ENCODE measurements at regions not wholly inside any gene's neighbourhood (a gene's known extent, or its start where the extent isn't known, plus 50 kb on each side); places are given as distances from the start of the nearest gene placed in this dataset.

GRCh38 chr2:209321076-209321475 lies 102.8 kb upstream of the MAP2 start:
- no peaks in the 10 kb centered on the region for H3K4me1 ChIP-seq (ENCODE audit: control insufficient read depth in 2 of 2, insufficient read depth in 2 of 2, low read length in 2 of 2)
- WGBS (ENCODE audit: insufficient coverage) = no CpG with 5 or more reads among the region's 3 CpGs
- no peaks in the 10 kb centered on the region for H3K9me3 Mint-ChIP-seq (ENCODE audit: insufficient read depth)
- intact Hi-C loops (cut with micrococcal nuclease) = no loop called here
- TF ChIP-seq, protein P1, sequence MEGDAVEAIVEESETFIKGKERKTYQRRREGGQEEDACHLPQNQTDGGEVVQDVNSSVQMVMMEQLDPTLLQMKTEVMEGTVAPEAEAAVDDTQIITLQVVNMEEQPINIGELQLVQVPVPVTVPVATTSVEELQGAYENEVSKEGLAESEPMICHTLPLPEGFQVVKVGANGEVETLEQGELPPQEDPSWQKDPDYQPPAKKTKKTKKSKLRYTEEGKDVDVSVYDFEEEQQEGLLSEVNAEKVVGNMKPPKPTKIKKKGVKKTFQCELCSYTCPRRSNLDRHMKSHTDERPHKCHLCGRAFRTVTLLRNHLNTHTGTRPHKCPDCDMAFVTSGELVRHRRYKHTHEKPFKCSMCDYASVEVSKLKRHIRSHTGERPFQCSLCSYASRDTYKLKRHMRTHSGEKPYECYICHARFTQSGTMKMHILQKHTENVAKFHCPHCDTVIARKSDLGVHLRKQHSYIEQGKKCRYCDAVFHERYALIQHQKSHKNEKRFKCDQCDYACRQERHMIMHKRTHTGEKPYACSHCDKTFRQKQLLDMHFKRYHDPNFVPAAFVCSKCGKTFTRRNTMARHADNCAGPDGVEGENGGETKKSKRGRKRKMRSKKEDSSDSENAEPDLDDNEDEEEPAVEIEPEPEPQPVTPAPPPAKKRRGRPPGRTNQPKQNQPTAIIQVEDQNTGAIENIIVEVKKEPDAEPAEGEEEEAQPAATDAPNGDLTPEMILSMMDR (IDR thresholded peaks at IDR 0.05) = no peak
- TF ChIP-seq EZH2 (IDR thresholded peaks at IDR 0.05; ENCODE audit: borderline replicate concordance, insufficient read depth, low read depth, low read length, poor library complexity, severe bottlenecking) = no peak
- no peaks in the 10 kb centered on the region for H4K20me1 ChIP-seq (ENCODE audit: control insufficient read depth, insufficient read depth, low read length, poor library complexity, severe bottlenecking)
- no peaks in the 10 kb centered on the region for H3K79me2 ChIP-seq (ENCODE audit: control insufficient read depth, insufficient read depth, low read length)
- H3K9ac ChIP-seq (ENCODE audit: low read length) = no peak overlapping the region
- no peak overlapping the region for H3K4me3 ChIP-seq (ENCODE audit: control extremely low read depth in 1 of 5, extremely low read depth in 1 of 5, insufficient read depth in 1 of 5, low read depth in 2 of 5, low read length in 4 of 5)
- no peak overlapping the region for H2AFZ ChIP-seq (ENCODE audit: insufficient read depth, low read depth, low read length, poor library complexity, severe bottlenecking)
- no peak overlapping the region for H3K27ac ChIP-seq (ENCODE audit: low read length in 2 of 2)
- H3K36me3 ChIP-seq (replicated peaks in 1 of 2; ENCODE audit: control extremely low read depth in 1 of 2, control insufficient read depth in 1 of 2, extremely low read depth in 1 of 2, insufficient read depth in 2 of 2, low read length in 1 of 2) = no peaks in the 10 kb centered on the region
- CTCF ChIA-PET = interaction anchor here (6.6 kb wide), 1 partner anchor 14 kb away, joined by 36 read pairs; no protein-coding TSS in a partner anchor
- ATAC-seq (ENCODE audit: low read depth) (no peak), DNase-seq (no peak)
- no peaks in the 10 kb centered on the region for H3K9me3 ChIP-seq (ENCODE audit: control extremely low read depth in 1 of 3, control insufficient read depth in 2 of 3, insufficient read depth in 1 of 3, low read length in 2 of 3)
- no peaks in the 10 kb centered on the region for H3K27me3 ChIP-seq (replicated peaks in 1 of 4; ENCODE audit: control extremely low read depth in 1 of 4, control insufficient read depth in 3 of 4, insufficient read depth in 4 of 4, low read length in 3 of 4)
- H3K27me3 Mint-ChIP-seq = peaks cover 8% of the 10 kb centered on the region
- no peaks in the 10 kb centered on the region for H3K4me1 Mint-ChIP-seq
- no peak overlapping the region for H3K4me2 ChIP-seq (replicated peaks; ENCODE audit: low read depth, low read length, poor library complexity, severe bottlenecking)
- POLR2A ChIA-PET = no interaction called here
- H3K27ac Mint-ChIP-seq = no peak overlapping the region
- no peak overlapping the region for H3K4me3 Mint-ChIP-seq

DNA sequence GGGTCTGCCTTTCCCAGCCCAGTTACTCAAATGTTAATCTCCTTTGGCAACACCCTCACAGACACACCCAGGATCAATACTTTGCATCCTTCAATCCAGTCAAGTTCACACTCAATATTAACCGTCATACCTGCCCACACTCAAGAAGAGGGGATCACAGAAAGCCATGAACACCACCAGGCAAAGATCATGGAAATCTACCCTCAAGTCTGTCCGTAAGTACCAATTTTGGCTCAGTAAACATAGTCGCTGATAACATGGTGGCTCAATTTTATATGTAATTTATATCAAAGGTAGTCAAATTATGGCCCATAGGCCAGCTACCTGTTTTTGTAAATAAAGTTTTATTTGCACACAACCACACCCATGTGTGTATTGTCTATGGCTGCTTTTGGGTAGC lies 102.3 kb upstream of the MAP2 start:
- Histone ChIP-seq H4K20me1 (ENCODE audit: control insufficient read depth, insufficient read depth, low read length, poor library complexity, severe bottlenecking) (no peaks in the 10 kb centered on the region), H3K9me3 (ENCODE audit: control extremely low read depth in 1 of 3, control insufficient read depth in 2 of 3, insufficient read depth in 1 of 3, low read length in 2 of 3) (no peaks in the 10 kb centered on the region), H3K79me2 (ENCODE audit: control insufficient read depth, insufficient read depth, low read length) (no peaks in the 10 kb centered on the region), H3K4me3 (ENCODE audit: control extremely low read depth in 1 of 5, extremely low read depth in 1 of 5, insufficient read depth in 1 of 5, low read depth in 2 of 5, low read length in 4 of 5) (no peak overlapping the region), H3K27me3 (replicated peaks in 1 of 4; ENCODE audit: control extremely low read depth in 1 of 4, control insufficient read depth in 3 of 4, insufficient read depth in 4 of 4, low read length in 3 of 4) (no peaks in the 10 kb centered on the region), H3K36me3 (replicated peaks in 1 of 2; ENCODE audit: control extremely low read depth in 1 of 2, control insufficient read depth in 1 of 2, extremely low read depth in 1 of 2, insufficient read depth in 2 of 2, low read length in 1 of 2) (no peaks in the 10 kb centered on the region), H2AFZ (ENCODE audit: insufficient read depth, low read depth, low read length, poor library complexity, severe bottlenecking) (no peak overlapping the region), H3K9ac (ENCODE audit: low read length) (no peak overlapping the region), H3K27ac (ENCODE audit: low read length in 2 of 2) (no peak overlapping the region), H3K4me1 (ENCODE audit: control insufficient read depth in 2 of 2, insufficient read depth in 2 of 2, low read length in 2 of 2) (no peaks in the 10 kb centered on the region), H3K4me2 (replicated peaks; ENCODE audit: low read depth, low read length, poor library complexity, severe bottlenecking) (no peak overlapping the region)
- CTCF ChIA-PET = interaction anchor here (6.6 kb wide), 1 partner anchor 13 kb away, joined by 36 read pairs; no protein-coding TSS in a partner anchor
- DNase-seq (no peak), ATAC-seq (ENCODE audit: low read depth) (no peak)
- Mint-ChIP-seq H3K4me1 (no peaks in the 10 kb centered on the region), H3K27me3 (peaks cover 8% of the 10 kb centered on the region), H3K9me3 (ENCODE audit: insufficient read depth) (no peaks in the 10 kb centered on the region), H3K27ac (no peak overlapping the region), H3K4me3 (no peak overlapping the region)
- 83% methylated on average over 1 of the region's 3 CpGs for WGBS (ENCODE audit: insufficient coverage)
- intact Hi-C loops (cut with micrococcal nuclease) = no loop called here
- no peak for TF ChIP-seq EZH2 (IDR thresholded peaks at IDR 0.05; ENCODE audit: borderline replicate concordance, insufficient read depth, low read depth, low read length, poor library complexity, severe bottlenecking)
- TF ChIP-seq, protein P1 (IDR thresholded peaks at IDR 0.05) = no peak
- POLR2A ChIA-PET = no interaction called here
